Epithelial cell of proximal tubule (primary cell): ENCODE measurements at regions not wholly inside any gene's neighbourhood (a gene's known extent, or its start where the extent isn't known, plus 50 kb on each side); places are given as distances from the start of the nearest gene placed in this dataset.

Experiments
- DNase-seq: peaks from one replicate; pipeline ENCODE4 v3.0.0-alpha.2; 2011; ENCODE audit warnings: low read depth
- H3K4me3 ChIP-seq: 2 replicates; pipeline ENCODE4 v1.5.1; 2011; ENCODE audit warnings: low read depth, mild to moderate bottlenecking, low read length
- CTCF ChIP-seq: conservative IDR thresholded peaks from 2 replicates; pipeline ENCODE4 v1.5.1; 2012; ENCODE audit warnings: low read depth, mild to moderate bottlenecking, low read length

GRCh38 chr4:189313861-189314513 lies 626.7 kb upstream of the FRG1 start:
- no peak overlapping the region for H3K4me3 ChIP-seq
- no peak for DNase-seq
- TF ChIP-seq CTCF = no peak

- no peak for TF ChIP-seq CTCF
- no peak overlapping the region for H3K4me3 ChIP-seq
- DNase-seq = no peak
Measured at GRCh38 chr4:189322426-189322825, 618.2 kb upstream of the FRG1 start.

- TF ChIP-seq CTCF = no peak
Measured at GRCh38 chr4:189341881-189342280, 598.8 kb upstream of the FRG1 start.

GRCh38 chr4:189355590-189355989 lies 585.1 kb upstream of the FRG1 start:
- DNase-seq = no peak
- TF ChIP-seq CTCF = no peak
- H3K4me3 ChIP-seq = no peak overlapping the region

More at GRCh38 chr4:189341881-189342280, 598.8 kb upstream of the FRG1 start:
- H3K4me3 ChIP-seq = no peak overlapping the region
- DNase-seq = no peak

- no peak for DNase-seq
- no peak overlapping the region for H3K4me3 ChIP-seq
- no peak for TF ChIP-seq CTCF
Measured at GRCh38 chr4:189362364-189362763, 578.3 kb upstream of the FRG1 start.

GRCh38 chr4:189364032-189364449 lies 576.6 kb upstream of the FRG1 start:
- TF ChIP-seq CTCF = no peak
- no peak overlapping the region for H3K4me3 ChIP-seq
- DNase-seq = no peak

GRCh38 chr4:189365451-189365850 lies 575.2 kb upstream of the FRG1 start:
- no peak overlapping the region for H3K4me3 ChIP-seq
- no peak for TF ChIP-seq CTCF
- DNase-seq = no peak
